ENCODE measurements at regions not wholly inside any gene's neighbourhood (a gene's known extent, or its start where the extent isn't known, plus 50 kb on each side); places are given as distances from the start of the nearest gene placed in this dataset.
"Not testable (repeated sequence)": the region's sequence is repeated elsewhere in the genome, so short reads cannot be mapped to it uniquely, and the experiment has no call there.

- Mint-ChIP-seq H3K27me3 (peaks cover 3% of the 10 kb centered on the region), H3K4me1 (ENCODE audit: unreplicated experiment) (no peaks in the 10 kb centered on the region), H3K9me3 (peaks cover 6% of the 10 kb centered on the region), H3K36me3 (no peaks in the 10 kb centered on the region), H3K27ac (no peak overlapping the region), H3K4me3 (no peak overlapping the region)
- no peak for DNase-seq (ENCODE audit: extremely low spot score, unreplicated experiment)
- no peak for TF ChIP-seq CTCF (conservative IDR thresholded peaks at IDR 0.05)
Measured at GRCh38 chr15:39000008-39000734, 435.6 kb upstream of the RASGRP1 start.

- no peak overlapping the region for H3K4me3 Mint-ChIP-seq
- no peaks in the 10 kb centered on the region for H3K27me3 Mint-ChIP-seq
- H3K4me1 Mint-ChIP-seq (ENCODE audit: unreplicated experiment): no peaks in the 10 kb centered on the region
- no peak for TF ChIP-seq CTCF (conservative IDR thresholded peaks at IDR 0.05)
- H3K36me3 Mint-ChIP-seq: peaks cover 5% of the 10 kb centered on the region
- DNase-seq (ENCODE audit: extremely low spot score, unreplicated experiment): no peak
- H3K27ac Mint-ChIP-seq: no peak overlapping the region
- H3K9me3 Mint-ChIP-seq: peaks cover 17% of the 10 kb centered on the region
Measured at GRCh38 chr15:39009740-39010139, 445.1 kb upstream of the RASGRP1 start.

- not testable (repeated sequence) for H3K27ac Mint-ChIP-seq; H3K4me1 Mint-ChIP-seq (ENCODE audit: unreplicated experiment); DNase-seq (ENCODE audit: extremely low spot score, unreplicated experiment); H3K4me3 Mint-ChIP-seq; H3K27me3 Mint-ChIP-seq; H3K36me3 Mint-ChIP-seq
- H3K9me3 Mint-ChIP-seq: peaks cover 17% of the 10 kb centered on the region
Measured at GRCh38 chr15:39011066-39011465, 446.5 kb upstream of the RASGRP1 start.

- Mint-ChIP-seq H3K36me3 (peaks cover 5% of the 10 kb centered on the region), H3K9me3 (peaks cover 17% of the 10 kb centered on the region), H3K4me3 (no peak overlapping the region), H3K27me3 (no peaks in the 10 kb centered on the region), H3K27ac (no peak overlapping the region), H3K4me1 (ENCODE audit: unreplicated experiment) (no peaks in the 10 kb centered on the region)
- TF ChIP-seq CTCF (conservative IDR thresholded peaks at IDR 0.05): no peak
- no peak for DNase-seq (ENCODE audit: extremely low spot score, unreplicated experiment)
Measured at GRCh38 chr15:39013262-39013661, 448.6 kb upstream of the RASGRP1 start.

- peaks cover 14% of the 10 kb centered on the region for H3K9me3 Mint-ChIP-seq
- H3K27ac Mint-ChIP-seq: no peak overlapping the region
- no peak for DNase-seq (ENCODE audit: extremely low spot score, unreplicated experiment)
- peaks cover 5% of the 10 kb centered on the region for H3K36me3 Mint-ChIP-seq
- no peaks in the 10 kb centered on the region for H3K27me3 Mint-ChIP-seq
- no peak overlapping the region for H3K4me3 Mint-ChIP-seq
- TF ChIP-seq CTCF (conservative IDR thresholded peaks at IDR 0.05): no peak
- H3K4me1 Mint-ChIP-seq (ENCODE audit: unreplicated experiment): no peaks in the 10 kb centered on the region
Measured at GRCh38 chr15:39014682-39015081, 450.1 kb upstream of the RASGRP1 start.

- no peak overlapping the region for H3K27ac Mint-ChIP-seq
- H3K36me3 Mint-ChIP-seq: no peaks in the 10 kb centered on the region
- no peaks in the 10 kb centered on the region for H3K4me1 Mint-ChIP-seq (ENCODE audit: unreplicated experiment)
- H3K9me3 Mint-ChIP-seq: no peaks in the 10 kb centered on the region
- no peak overlapping the region for H3K4me3 Mint-ChIP-seq
- no peak for TF ChIP-seq CTCF (conservative IDR thresholded peaks at IDR 0.05)
- no peak for DNase-seq (ENCODE audit: extremely low spot score, unreplicated experiment)
- H3K27me3 Mint-ChIP-seq: peaks cover 2% of the 10 kb centered on the region
Measured at GRCh38 chr15:39016706-39017105, 452.1 kb upstream of the RASGRP1 start.
